Lung (tissue), 11 donors: ENCODE measurements at regions not wholly inside any gene's neighbourhood (a gene's known extent, or its start where the extent isn't known, plus 50 kb on each side); places are given as distances from the start of the nearest gene placed in this dataset.

Source experiments
- ATAC-seq: fragments of 200-7000 bp; cut with Tn5 transposase; one replicate; pipeline ENCODE4 v1.9.1; 2020; ENCODE audit warnings: moderate number of reproducible peaks; ENCODE audit not compliant: insufficient read depth, low FRiP score
- DNase-seq, 3 donors: peaks; one replicate each; pipeline ENCODE4 v3.0.0-alpha.2; 2013 to 2017
- H3K27ac ChIP-seq, 2 donors: one replicate each; pipeline ENCODE4 v1.5.1; 2013; ENCODE audit warnings: mild to moderate bottlenecking in 2 of 2, moderate library complexity in 2 of 2, control low read depth in 1 of 2, inconsistent platforms in 1 of 2, low read depth in 1 of 2, low read length in 1 of 2
- H3K27me3 ChIP-seq, 3 donors: one replicate each; pipeline ENCODE4 v1.5.1; 2013; ENCODE audit warnings: low read length in 2 of 3; ENCODE audit not compliant: control insufficient read depth in 3 of 3, insufficient read depth in 3 of 3
- H3K36me3 ChIP-seq, 4 donors: one replicate each; pipeline ENCODE4 v1.5.1; 2013; ENCODE audit warnings: low read length in 4 of 4, mild to moderate bottlenecking in 1 of 4, moderate library complexity in 1 of 4; ENCODE audit not compliant: control insufficient read depth in 4 of 4, insufficient read depth in 4 of 4
- H3K4me1 ChIP-seq, 5 donors: one replicate each; pipeline ENCODE4 v1.5.1; 2013; ENCODE audit warnings: low read length in 5 of 5, mild to moderate bottlenecking in 2 of 5, moderate library complexity in 1 of 5; ENCODE audit not compliant: control insufficient read depth in 5 of 5, insufficient read depth in 5 of 5
- H3K4me3 ChIP-seq: one replicate; pipeline ENCODE4 v1.5.1; 2013; ENCODE audit warnings: mild to moderate bottlenecking, control low read depth, moderate library complexity
- H3K9ac ChIP-seq, 2 donors: one replicate each; pipeline ENCODE4 v1.5.1; 2013; ENCODE audit warnings: low read length in 2 of 2, control low read depth in 1 of 2; ENCODE audit not compliant: insufficient read depth in 1 of 2
- H3K9me3 ChIP-seq, 4 donors: one replicate each; pipeline ENCODE4 v1.5.1; 2013; ENCODE audit warnings: low read length in 3 of 4, mild to moderate bottlenecking in 1 of 4, moderate library complexity in 1 of 4; ENCODE audit not compliant: control insufficient read depth in 4 of 4, insufficient read depth in 3 of 4
- CTCF ChIP-seq: IDR thresholded peaks from 2 replicates; pipeline ENCODE4 v1.5.1; 2012; ENCODE audit warnings: mild to moderate bottlenecking; ENCODE audit errors: control extremely low read depth, extremely low read depth
- WGBS, 2 donors: extraction: QIAGEN DNeasy Blood & Tissue Kit; methylation state at CpG; one replicate each; pipeline ENCODE4 v1.1.7; 2013; 5-methylcytosine and 5-hydroxymethylcytosine counted together
- donor health status: control.
- donor health status: control.
- donor health status: Bipolar disorder and iron deficiency.
- donor health status: healthy.
- donor health status: DM: yes; HTN: yes; CAD: no.

- WGBS, 2 donors, result 93 to 100% methylated on average over 4 of the region's 4 CpGs
- Histone ChIP-seq H3K4me3 (no peak overlapping the region), H3K27ac (no peak overlapping the region), H3K27me3 (peaks cover 0 to 37% (median 21%) of the 10 kb centered on the region in 3 donors), H3K9ac (no peak overlapping the region), H3K36me3 (no peaks in the 10 kb centered on the region), H3K9me3 (no peaks in the 10 kb centered on the region), H3K4me1 (peaks cover 0 to 1% (median 0%) of the 10 kb centered on the region in 5 donors)
- DNase-seq (no peak), ATAC-seq (no peak)
- no peak for TF ChIP-seq CTCF
Measured at GRCh38 chrX:13898603-13899002, 81.7 kb upstream of the GPM6B start.

- ATAC-seq (no peak), DNase-seq (peak; percentile 25 to 53 (median 38))
- Histone ChIP-seq H3K9ac (no peak overlapping the region), H3K27ac (no peak overlapping the region), H3K27me3 (peaks cover 0 to 41% (median 24%) of the 10 kb centered on the region in 3 donors), H3K4me1 (no peaks in the 10 kb centered on the region), H3K4me3 (no peak overlapping the region), H3K36me3 (no peaks in the 10 kb centered on the region), H3K9me3 (no peaks in the 10 kb centered on the region)
- 57 to 66% methylated on average over 3 of the region's 3 CpGs for WGBS, 2 donors
- TF ChIP-seq CTCF, result no peak
Measured at GRCh38 chrX:13898083-13898482, 81.2 kb upstream of the GPM6B start.

GRCh38 chrX:13897566-13897965 is 80.7 kb upstream of the GPM6B start:
- Histone ChIP-seq H3K36me3 (no peaks in the 10 kb centered on the region), H3K27ac (no peak overlapping the region), H3K9me3 (no peaks in the 10 kb centered on the region), H3K9ac (no peak overlapping the region), H3K27me3 (peaks cover 0 to 45% (median 26%) of the 10 kb centered on the region in 3 donors), H3K4me3 (no peak overlapping the region), H3K4me1 (no peaks in the 10 kb centered on the region)
- 59 to 76% methylated on average over 4 of the region's 4 CpGs for WGBS, 2 donors
- no peak for TF ChIP-seq CTCF
- ATAC-seq, result no peak
- DNase-seq, result peak; percentile 77 to 84 (median 79)
